Gastrocnemius medialis (tissue), 4 donors: ENCODE measurements at regions not wholly inside any gene's neighbourhood (a gene's known extent, or its start where the extent isn't known, plus 50 kb on each side); places are given as distances from the start of the nearest gene placed in this dataset.

Source experiments
- ATAC-seq, 2 donors: fragments of 150-250 bp; one replicate each; pipeline ENCODE4 v1.9.1; 2016
- DNase-seq, 2 donors: peaks; one replicate each; pipeline ENCODE4 v3.0.0-alpha.2; 2019
- H3K27ac ChIP-seq, 4 donors: fragments of 200-600 bp; sonication (generic); 1 replicate in 1 of 4; 2 replicates in 3 of 4; pipeline ENCODE4 v1.5.1; 2016 to 2018; ENCODE audit warnings: mild to moderate bottlenecking in 2 of 4, moderate library complexity in 1 of 4
- H3K27me3 ChIP-seq, 3 donors: fragments of 200-600 bp; sonication (generic) in 2 of 3; 1 replicate in 1 of 3; 2 replicates in 2 of 3; pipeline versions ENCODE4 v1.5.1 to v1.6.0; 2016 to 2019; ENCODE audit warnings: mild to moderate bottlenecking in 1 of 3, moderate library complexity in 1 of 3
- H3K36me3 ChIP-seq, 2 donors: fragments of 200-600 bp; sonication (generic) in 1 of 2; one replicate each; pipeline ENCODE4 v1.5.1; 2017 to 2018
- H3K4me1 ChIP-seq, 2 donors: fragments of 200-600 bp; sonication (generic) in 1 of 2; one replicate each; pipeline ENCODE4 v1.5.1; 2016 to 2017; ENCODE audit warnings: mild to moderate bottlenecking in 2 of 2
- H3K4me3 ChIP-seq, 4 donors: fragments of 200-600 bp; sonication (generic) in 3 of 4; 1 replicate in 1 of 4; 2 replicates in 3 of 4; pipeline ENCODE4 v1.5.1; 2016 to 2019; ENCODE audit warnings: mild to moderate bottlenecking in 2 of 4
- H3K9me3 ChIP-seq, 3 donors: fragments of 200-600 bp; sonication (generic) in 2 of 3; 1 replicate in 1 of 3; 2 replicates in 2 of 3; pipeline ENCODE4 v1.5.1; 2016 to 2019
- CTCF ChIP-seq, 5 experiments: fragments of 450-650 bp in 3 of 5; fragments of 200-600 bp in 2 of 5; sonication (generic) in 2 of 5; IDR thresholded peaks in 4 of 5; conservative IDR thresholded peaks in 1 of 5; 1 replicate in 4 of 5; 2 replicates in 1 of 5; pipeline ENCODE4 v1.5.1; 2016 to 2019; ENCODE audit warnings: antibody characterized with exemption in 5 of 5, mild to moderate bottlenecking in 3 of 5, moderate library complexity in 3 of 5
- POLR2A ChIP-seq, 2 donors: fragments of 450-650 bp; IDR thresholded peaks; one replicate each; pipeline ENCODE4 v1.6.1; 2017; ENCODE audit warnings: antibody characterized with exemption in 2 of 2, mild to moderate bottlenecking in 2 of 2, moderate library complexity in 2 of 2
- in situ Hi-C, 4 donors: fragments of 200-750 bp; cut with MboI; loops; one replicate each; pipeline versions ENCODE4 v1.15.0 to v1.8.0; 2017; ENCODE audit warnings: low sequenced_read_pairs in 4 of 4
- intact Hi-C: fragments of 100-400 bp; cut with DNase I; formaldehyde crosslinking; loops from one replicate; pipeline ENCODE4 v1.15.1; 2023; ENCODE audit warnings: low total_unique reads

GRCh38 chr14:55977392-55978150 is 140.6 kb upstream of the PELI2 start:
- Histone ChIP-seq H3K36me3 (no peaks in the 10 kb centered on the region), H3K4me1 (no peaks in the 10 kb centered on the region), H3K9me3 (no peaks in the 10 kb centered on the region), H3K4me3 (no peak overlapping the region), H3K27ac (no peak overlapping the region), H3K27me3 (no peaks in the 10 kb centered on the region)
- intact Hi-C loops = no loop called here
- ATAC-seq (no peak), DNase-seq (no peak)
- TF ChIP-seq CTCF (IDR thresholded peaks at IDR 0.05 in 4 of 5, conservative IDR thresholded peaks at IDR 0.05 in 1 of 5) (no peak), POLR2A (IDR thresholded peaks at IDR 0.05) (no peak)
- in situ Hi-C loops = no loop called here

- intact Hi-C loops (no loop called here), in situ Hi-C loops (no loop called here)
- Histone ChIP-seq H3K9me3 (no peaks in the 10 kb centered on the region), H3K27me3 (no peaks in the 10 kb centered on the region), H3K36me3 (no peaks in the 10 kb centered on the region), H3K4me1 (no peaks in the 10 kb centered on the region), H3K27ac (no peak overlapping the region), H3K4me3 (no peak overlapping the region)
- TF ChIP-seq CTCF (IDR thresholded peaks at IDR 0.05 in 4 of 5, conservative IDR thresholded peaks at IDR 0.05 in 1 of 5) (no peak), POLR2A (IDR thresholded peaks at IDR 0.05) (no peak)
- ATAC-seq (no peak), DNase-seq (no peak)
Measured at GRCh38 chr14:55979096-55979495, 139.1 kb upstream of the PELI2 start.

GRCh38 chr14:55979781-55980180 is 138.4 kb upstream of the PELI2 start:
- Histone ChIP-seq H3K4me3 (no peak overlapping the region), H3K4me1 (no peaks in the 10 kb centered on the region), H3K9me3 (no peaks in the 10 kb centered on the region), H3K27me3 (no peaks in the 10 kb centered on the region), H3K27ac (no peak overlapping the region), H3K36me3 (no peaks in the 10 kb centered on the region)
- in situ Hi-C loops (no loop called here), intact Hi-C loops (no loop called here)
- ATAC-seq = no peak
- no peak for DNase-seq
- no peak for TF ChIP-seq POLR2A (IDR thresholded peaks at IDR 0.05)
- TF ChIP-seq CTCF (IDR thresholded peaks at IDR 0.05 in 4 of 5, conservative IDR thresholded peaks at IDR 0.05 in 1 of 5) = no peak

GRCh38 chr14:55980970-55981369 is 137.2 kb upstream of the PELI2 start:
- TF ChIP-seq CTCF (IDR thresholded peaks at IDR 0.05 in 4 of 5, conservative IDR thresholded peaks at IDR 0.05 in 1 of 5) (no peak), POLR2A (IDR thresholded peaks at IDR 0.05) (no peak)
- Histone ChIP-seq H3K9me3 (no peaks in the 10 kb centered on the region), H3K36me3 (no peaks in the 10 kb centered on the region), H3K4me3 (no peak overlapping the region), H3K4me1 (no peaks in the 10 kb centered on the region), H3K27ac (no peak overlapping the region), H3K27me3 (no peaks in the 10 kb centered on the region)
- ATAC-seq = no peak
- intact Hi-C loops (no loop called here), in situ Hi-C loops (no loop called here)
- no peak for DNase-seq

GRCh38 chr14:55986069-55986468 is 132.1 kb upstream of the PELI2 start:
- H3K27ac ChIP-seq = no peak overlapping the region
- H3K36me3 ChIP-seq = no peaks in the 10 kb centered on the region
- ATAC-seq (no peak), DNase-seq (no peak)
- no peaks in the 10 kb centered on the region for H3K27me3 ChIP-seq
- intact Hi-C loops (no loop called here), in situ Hi-C loops (no loop called here)
- TF ChIP-seq POLR2A (IDR thresholded peaks at IDR 0.05) (no peak), CTCF (IDR thresholded peaks at IDR 0.05 in 4 of 5, conservative IDR thresholded peaks at IDR 0.05 in 1 of 5) (no peak)
- H3K4me3 ChIP-seq = no peak overlapping the region
- no peaks in the 10 kb centered on the region for H3K9me3 ChIP-seq
- no peaks in the 10 kb centered on the region for H3K4me1 ChIP-seq
